ENCODE measurements at regions not wholly inside any gene's neighbourhood (a gene's known extent, or its start where the extent isn't known, plus 50 kb on each side); places are given as distances from the start of the nearest gene placed in this dataset.

- TF ChIP-seq CTCF (IDR thresholded peaks at IDR 0.05 in 4 of 5, conservative IDR thresholded peaks at IDR 0.05 in 1 of 5) (no peak), POLR2A (IDR thresholded peaks at IDR 0.05) (no peak)
Observed at GRCh38 chr11:45549257-45549656, 116.2 kb downstream of the CHST1 start.
